WTC11 (cell line): ENCODE measurements at regions not wholly inside any gene's neighbourhood (a gene's known extent, or its start where the extent isn't known, plus 50 kb on each side); places are given as distances from the start of the nearest gene placed in this dataset.

Experiments
- ATAC-seq: fragments of 200-7000 bp; cut with Tn5 transposase; 2 replicates; pipeline ENCODE4 v1.10.0; 2021; ENCODE audit warnings: mild to moderate bottlenecking, moderate library complexity
- CTCF ChIA-PET: fragments of 300-600 bp; sonication (Branson Sonifier 250); formaldehyde crosslinking; loops from one replicate; lab custom pipeline; 2021; ENCODE audit warnings: antibody characterized with exemption; lab: Charles Lee
- POLR2A ChIA-PET: fragments of 350-600 bp; sonication (Branson Sonifier 250); formaldehyde crosslinking; loops from one replicate; lab custom pipeline; 2021; ENCODE audit warnings: antibody characterized with exemption; lab: Charles Lee
- DNase-seq: peaks from one replicate; pipeline ENCODE4 v3.0.0; 2021; ENCODE audit warnings: low spot score
- H3K27ac Mint-ChIP-seq: 2 replicates; pipeline ENCODE4 v1.8.0; 2021; ENCODE audit warnings: mixed read lengths
- H3K27me3 Mint-ChIP-seq: 2 replicates; pipeline ENCODE4 v1.8.0; 2021; ENCODE audit warnings: low read depth, mild to moderate bottlenecking, moderate library complexity, mixed read lengths
- H3K36me3 Mint-ChIP-seq: 2 replicates; pipeline ENCODE4 v1.8.0; 2021; ENCODE audit warnings: mixed read lengths
- H3K4me1 Mint-ChIP-seq: 2 replicates; pipeline ENCODE4 v1.8.0; 2022; ENCODE audit warnings: mixed read lengths
- H3K4me3 Mint-ChIP-seq: 2 replicates; pipeline ENCODE4 v1.8.0; 2021; ENCODE audit warnings: mild to moderate bottlenecking, moderate library complexity, mixed read lengths
- H3K9me3 Mint-ChIP-seq: 2 replicates; pipeline ENCODE4 v1.8.0; 2021; ENCODE audit warnings: mixed read lengths
- CBFB ChIP-seq: sonication (generic); formaldehyde crosslinking; IDR thresholded peaks from 2 replicates; pipeline ENCODE4 v1.8.1; 2022; ENCODE audit warnings: mild to moderate bottlenecking, low read depth, missing genetic modification reagents
- KAT7 ChIP-seq: sonication (generic); formaldehyde crosslinking; IDR thresholded peaks from 2 replicates; pipeline ENCODE4 v1.8.1; 2023; ENCODE audit warnings: missing genetic modification reagents, mild to moderate bottlenecking, borderline replicate concordance
- NFATC4 ChIP-seq: fragments of 250-450 bp; sonication (Bioruptor Pico); IDR thresholded peaks from 2 replicates; pipeline ENCODE4 v1.9.0; 2021; ENCODE audit warnings: mild to moderate bottlenecking
- NFE2L1 ChIP-seq: sonication (generic); formaldehyde crosslinking; IDR thresholded peaks from 2 replicates; pipeline ENCODE4 v1.8.1; 2023; ENCODE audit warnings: missing genetic modification reagents
- PRRX2 ChIP-seq: fragments of 250-450 bp; sonication (Bioruptor Pico); IDR thresholded peaks from 2 replicates; pipeline ENCODE4 v1.8.0; 2021; ENCODE audit warnings: mild to moderate bottlenecking
- TP53 ChIP-seq: sonication (generic); formaldehyde crosslinking; IDR thresholded peaks from 2 replicates; pipeline ENCODE4 v1.8.1; 2023; ENCODE audit warnings: mild to moderate bottlenecking, missing genetic modification reagents
- ZBTB21 ChIP-seq: sonication (generic); formaldehyde crosslinking; IDR thresholded peaks from 2 replicates; pipeline ENCODE4 v1.8.1; 2023; ENCODE audit warnings: mild to moderate bottlenecking, missing genetic modification reagents, borderline replicate concordance
- TF ChIP-seq, protein P1 (sequence below): sonication (generic); formaldehyde crosslinking; IDR thresholded peaks from 2 replicates; pipeline ENCODE4 v1.8.0; 2023; ENCODE audit warnings: missing genetic modification reagents, mild to moderate bottlenecking, borderline replicate concordance
- TF ChIP-seq, protein P2 (sequence below): fragments of 250-450 bp; sonication (Bioruptor Pico); conservative IDR thresholded peaks from 2 replicates; pipeline ENCODE4 v1.9.0; 2021; ENCODE audit warnings: mild to moderate bottlenecking
- TF ChIP-seq, protein P3 (sequence below): sonication (generic); formaldehyde crosslinking; IDR thresholded peaks from 2 replicates; pipeline ENCODE4 v1.8.1; 2022; ENCODE audit warnings: low read depth, mild to moderate bottlenecking, moderate library complexity, missing genetic modification reagents, borderline replicate concordance
- TF ChIP-seq, protein P4 (sequence below): sonication (generic); formaldehyde crosslinking; IDR thresholded peaks from 2 replicates; pipeline ENCODE4 v1.8.1; 2023; ENCODE audit warnings: mild to moderate bottlenecking, missing genetic modification reagents, borderline replicate concordance
- TF ChIP-seq, protein P5 (sequence below): sonication (generic); formaldehyde crosslinking; IDR thresholded peaks from 2 replicates; pipeline ENCODE4 v1.8.0; 2022; ENCODE audit warnings: mild to moderate bottlenecking, missing genetic modification reagents
- TF ChIP-seq, protein P6 (sequence below): fragments of 250-450 bp; sonication (Bioruptor Pico); IDR thresholded peaks from 2 replicates; pipeline ENCODE4 v2.1.2; 2022; ENCODE audit warnings: mild to moderate bottlenecking, moderate library complexity
- TF ChIP-seq, protein P7 (sequence below): sonication (generic); formaldehyde crosslinking; IDR thresholded peaks from 2 replicates; pipeline ENCODE4 v1.8.1; 2022; ENCODE audit warnings: missing genetic modification reagents, borderline replicate concordance
- TF ChIP-seq, protein P8 (sequence below): sonication (generic); formaldehyde crosslinking; IDR thresholded peaks from 2 replicates; pipeline ENCODE4 v1.8.0; 2022; ENCODE audit warnings: mild to moderate bottlenecking, missing genetic modification reagents

DNA sequence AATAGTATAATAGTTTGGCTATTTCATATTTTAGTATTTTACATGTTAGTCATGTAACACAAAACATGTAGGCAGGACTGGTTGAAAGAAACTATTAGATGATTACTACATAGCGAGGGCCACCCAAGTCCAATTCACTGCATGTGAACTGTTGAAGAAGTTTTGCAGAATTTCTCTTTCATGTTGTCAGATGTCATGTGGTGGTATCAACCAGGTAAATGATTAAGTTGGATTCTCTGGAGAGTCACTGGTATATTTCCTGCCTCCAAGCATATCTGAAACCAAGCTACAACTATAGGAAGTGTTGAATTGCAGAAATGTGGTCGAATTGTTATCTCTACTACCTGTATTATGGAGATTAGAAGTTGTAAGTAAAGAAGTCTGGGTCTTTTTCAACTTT, 137.8 kb upstream of the DPYD start:
- H3K36me3 Mint-ChIP-seq: no peaks in the 10 kb centered on the region
- CTCF ChIA-PET: no interaction called here

More for the DNA sequence above, 137.8 kb upstream of the DPYD start:
- no peaks in the 10 kb centered on the region for H3K9me3 Mint-ChIP-seq
- peaks cover 12% of the 10 kb centered on the region for H3K4me1 Mint-ChIP-seq
- TF ChIP-seq CBFB (CRISPR knock-in tag): no peak
- TF ChIP-seq, protein P1, sequence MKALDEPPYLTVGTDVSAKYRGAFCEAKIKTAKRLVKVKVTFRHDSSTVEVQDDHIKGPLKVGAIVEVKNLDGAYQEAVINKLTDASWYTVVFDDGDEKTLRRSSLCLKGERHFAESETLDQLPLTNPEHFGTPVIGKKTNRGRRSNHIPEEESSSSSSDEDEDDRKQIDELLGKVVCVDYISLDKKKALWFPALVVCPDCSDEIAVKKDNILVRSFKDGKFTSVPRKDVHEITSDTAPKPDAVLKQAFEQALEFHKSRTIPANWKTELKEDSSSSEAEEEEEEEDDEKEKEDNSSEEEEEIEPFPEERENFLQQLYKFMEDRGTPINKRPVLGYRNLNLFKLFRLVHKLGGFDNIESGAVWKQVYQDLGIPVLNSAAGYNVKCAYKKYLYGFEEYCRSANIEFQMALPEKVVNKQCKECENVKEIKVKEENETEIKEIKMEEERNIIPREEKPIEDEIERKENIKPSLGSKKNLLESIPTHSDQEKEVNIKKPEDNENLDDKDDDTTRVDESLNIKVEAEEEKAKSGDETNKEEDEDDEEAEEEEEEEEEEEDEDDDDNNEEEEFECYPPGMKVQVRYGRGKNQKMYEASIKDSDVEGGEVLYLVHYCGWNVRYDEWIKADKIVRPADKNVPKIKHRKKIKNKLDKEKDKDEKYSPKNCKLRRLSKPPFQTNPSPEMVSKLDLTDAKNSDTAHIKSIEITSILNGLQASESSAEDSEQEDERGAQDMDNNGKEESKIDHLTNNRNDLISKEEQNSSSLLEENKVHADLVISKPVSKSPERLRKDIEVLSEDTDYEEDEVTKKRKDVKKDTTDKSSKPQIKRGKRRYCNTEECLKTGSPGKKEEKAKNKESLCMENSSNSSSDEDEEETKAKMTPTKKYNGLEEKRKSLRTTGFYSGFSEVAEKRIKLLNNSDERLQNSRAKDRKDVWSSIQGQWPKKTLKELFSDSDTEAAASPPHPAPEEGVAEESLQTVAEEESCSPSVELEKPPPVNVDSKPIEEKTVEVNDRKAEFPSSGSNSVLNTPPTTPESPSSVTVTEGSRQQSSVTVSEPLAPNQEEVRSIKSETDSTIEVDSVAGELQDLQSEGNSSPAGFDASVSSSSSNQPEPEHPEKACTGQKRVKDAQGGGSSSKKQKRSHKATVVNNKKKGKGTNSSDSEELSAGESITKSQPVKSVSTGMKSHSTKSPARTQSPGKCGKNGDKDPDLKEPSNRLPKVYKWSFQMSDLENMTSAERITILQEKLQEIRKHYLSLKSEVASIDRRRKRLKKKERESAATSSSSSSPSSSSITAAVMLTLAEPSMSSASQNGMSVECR (CRISPR knock-in tag): no peak
- no peak for TF ChIP-seq KAT7 (CRISPR knock-in tag)
- TF ChIP-seq, protein P2, sequence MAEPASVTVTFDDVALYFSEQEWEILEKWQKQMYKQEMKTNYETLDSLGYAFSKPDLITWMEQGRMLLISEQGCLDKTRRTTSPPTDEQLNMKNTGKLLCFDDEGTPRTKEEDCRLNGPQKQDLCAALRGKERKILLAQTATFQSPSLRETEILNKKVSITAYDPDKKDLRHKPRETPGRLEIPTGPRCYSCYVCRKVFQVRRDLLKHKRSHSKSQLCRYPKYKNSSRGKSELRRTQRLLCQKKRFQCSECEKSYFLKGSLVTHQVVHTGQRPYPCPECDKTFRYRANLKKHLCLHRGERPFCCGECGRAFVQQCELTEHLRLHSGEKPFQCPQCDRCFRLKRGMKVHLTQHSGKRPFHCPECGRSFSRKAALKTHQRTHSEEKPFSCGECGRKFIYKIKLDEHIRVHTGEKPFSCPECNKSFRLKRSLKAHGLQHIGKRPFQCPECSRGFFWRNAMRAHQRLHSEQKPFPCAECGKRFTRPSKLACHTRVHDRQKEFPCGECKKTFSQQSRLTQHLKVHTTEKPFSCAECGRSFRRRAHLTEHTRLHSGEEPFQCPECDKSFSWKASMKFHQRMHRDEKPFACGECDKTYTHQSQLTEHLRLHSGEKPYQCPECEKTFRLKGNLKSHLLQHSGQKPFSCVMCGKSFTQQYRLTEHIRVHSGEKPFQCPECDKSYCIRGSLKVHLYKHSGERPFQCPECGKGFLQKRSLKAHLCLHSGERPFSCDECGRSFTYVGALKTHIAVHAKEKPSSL (CRISPR knock-in tag): no peak
- TF ChIP-seq, protein P3, sequence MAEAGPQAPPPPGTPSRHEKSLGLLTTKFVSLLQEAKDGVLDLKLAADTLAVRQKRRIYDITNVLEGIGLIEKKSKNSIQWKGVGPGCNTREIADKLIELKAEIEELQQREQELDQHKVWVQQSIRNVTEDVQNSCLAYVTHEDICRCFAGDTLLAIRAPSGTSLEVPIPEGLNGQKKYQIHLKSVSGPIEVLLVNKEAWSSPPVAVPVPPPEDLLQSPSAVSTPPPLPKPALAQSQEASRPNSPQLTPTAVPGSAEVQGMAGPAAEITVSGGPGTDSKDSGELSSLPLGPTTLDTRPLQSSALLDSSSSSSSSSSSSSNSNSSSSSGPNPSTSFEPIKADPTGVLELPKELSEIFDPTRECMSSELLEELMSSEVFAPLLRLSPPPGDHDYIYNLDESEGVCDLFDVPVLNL (CRISPR knock-in tag): no peak
- no peak for TF ChIP-seq PRRX2 (CRISPR knock-in tag)
- TF ChIP-seq, protein P4, sequence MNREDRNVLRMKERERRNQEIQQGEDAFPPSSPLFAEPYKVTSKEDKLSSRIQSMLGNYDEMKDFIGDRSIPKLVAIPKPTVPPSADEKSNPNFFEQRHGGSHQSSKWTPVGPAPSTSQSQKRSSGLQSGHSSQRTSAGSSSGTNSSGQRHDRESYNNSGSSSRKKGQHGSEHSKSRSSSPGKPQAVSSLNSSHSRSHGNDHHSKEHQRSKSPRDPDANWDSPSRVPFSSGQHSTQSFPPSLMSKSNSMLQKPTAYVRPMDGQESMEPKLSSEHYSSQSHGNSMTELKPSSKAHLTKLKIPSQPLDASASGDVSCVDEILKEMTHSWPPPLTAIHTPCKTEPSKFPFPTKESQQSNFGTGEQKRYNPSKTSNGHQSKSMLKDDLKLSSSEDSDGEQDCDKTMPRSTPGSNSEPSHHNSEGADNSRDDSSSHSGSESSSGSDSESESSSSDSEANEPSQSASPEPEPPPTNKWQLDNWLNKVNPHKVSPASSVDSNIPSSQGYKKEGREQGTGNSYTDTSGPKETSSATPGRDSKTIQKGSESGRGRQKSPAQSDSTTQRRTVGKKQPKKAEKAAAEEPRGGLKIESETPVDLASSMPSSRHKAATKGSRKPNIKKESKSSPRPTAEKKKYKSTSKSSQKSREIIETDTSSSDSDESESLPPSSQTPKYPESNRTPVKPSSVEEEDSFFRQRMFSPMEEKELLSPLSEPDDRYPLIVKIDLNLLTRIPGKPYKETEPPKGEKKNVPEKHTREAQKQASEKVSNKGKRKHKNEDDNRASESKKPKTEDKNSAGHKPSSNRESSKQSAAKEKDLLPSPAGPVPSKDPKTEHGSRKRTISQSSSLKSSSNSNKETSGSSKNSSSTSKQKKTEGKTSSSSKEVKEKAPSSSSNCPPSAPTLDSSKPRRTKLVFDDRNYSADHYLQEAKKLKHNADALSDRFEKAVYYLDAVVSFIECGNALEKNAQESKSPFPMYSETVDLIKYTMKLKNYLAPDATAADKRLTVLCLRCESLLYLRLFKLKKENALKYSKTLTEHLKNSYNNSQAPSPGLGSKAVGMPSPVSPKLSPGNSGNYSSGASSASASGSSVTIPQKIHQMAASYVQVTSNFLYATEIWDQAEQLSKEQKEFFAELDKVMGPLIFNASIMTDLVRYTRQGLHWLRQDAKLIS (CRISPR knock-in tag): no peak
- TF ChIP-seq, protein P5, sequence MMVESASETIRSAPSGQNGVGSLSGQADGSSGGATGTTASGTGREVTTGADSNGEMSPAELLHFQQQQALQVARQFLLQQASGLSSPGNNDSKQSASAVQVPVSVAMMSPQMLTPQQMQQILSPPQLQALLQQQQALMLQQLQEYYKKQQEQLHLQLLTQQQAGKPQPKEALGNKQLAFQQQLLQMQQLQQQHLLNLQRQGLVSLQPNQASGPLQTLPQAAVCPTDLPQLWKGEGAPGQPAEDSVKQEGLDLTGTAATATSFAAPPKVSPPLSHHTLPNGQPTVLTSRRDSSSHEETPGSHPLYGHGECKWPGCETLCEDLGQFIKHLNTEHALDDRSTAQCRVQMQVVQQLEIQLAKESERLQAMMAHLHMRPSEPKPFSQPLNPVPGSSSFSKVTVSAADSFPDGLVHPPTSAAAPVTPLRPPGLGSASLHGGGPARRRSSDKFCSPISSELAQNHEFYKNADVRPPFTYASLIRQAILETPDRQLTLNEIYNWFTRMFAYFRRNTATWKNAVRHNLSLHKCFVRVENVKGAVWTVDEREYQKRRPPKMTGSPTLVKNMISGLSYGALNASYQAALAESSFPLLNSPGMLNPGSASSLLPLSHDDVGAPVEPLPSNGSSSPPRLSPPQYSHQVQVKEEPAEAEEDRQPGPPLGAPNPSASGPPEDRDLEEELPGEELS (CRISPR knock-in tag): no peak
- TF ChIP-seq, protein P6, sequence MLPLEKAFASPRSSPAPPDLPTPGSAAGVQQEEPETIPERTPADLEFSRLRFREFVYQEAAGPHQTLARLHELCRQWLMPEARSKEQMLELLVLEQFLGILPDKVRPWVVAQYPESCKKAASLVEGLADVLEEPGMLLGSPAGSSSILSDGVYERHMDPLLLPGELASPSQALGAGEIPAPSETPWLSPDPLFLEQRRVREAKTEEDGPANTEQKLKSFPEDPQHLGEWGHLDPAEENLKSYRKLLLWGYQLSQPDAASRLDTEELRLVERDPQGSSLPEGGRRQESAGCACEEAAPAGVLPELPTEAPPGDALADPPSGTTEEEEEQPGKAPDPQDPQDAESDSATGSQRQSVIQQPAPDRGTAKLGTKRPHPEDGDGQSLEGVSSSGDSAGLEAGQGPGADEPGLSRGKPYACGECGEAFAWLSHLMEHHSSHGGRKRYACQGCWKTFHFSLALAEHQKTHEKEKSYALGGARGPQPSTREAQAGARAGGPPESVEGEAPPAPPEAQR (CRISPR knock-in tag): no peak
- TF ChIP-seq, protein P7, sequence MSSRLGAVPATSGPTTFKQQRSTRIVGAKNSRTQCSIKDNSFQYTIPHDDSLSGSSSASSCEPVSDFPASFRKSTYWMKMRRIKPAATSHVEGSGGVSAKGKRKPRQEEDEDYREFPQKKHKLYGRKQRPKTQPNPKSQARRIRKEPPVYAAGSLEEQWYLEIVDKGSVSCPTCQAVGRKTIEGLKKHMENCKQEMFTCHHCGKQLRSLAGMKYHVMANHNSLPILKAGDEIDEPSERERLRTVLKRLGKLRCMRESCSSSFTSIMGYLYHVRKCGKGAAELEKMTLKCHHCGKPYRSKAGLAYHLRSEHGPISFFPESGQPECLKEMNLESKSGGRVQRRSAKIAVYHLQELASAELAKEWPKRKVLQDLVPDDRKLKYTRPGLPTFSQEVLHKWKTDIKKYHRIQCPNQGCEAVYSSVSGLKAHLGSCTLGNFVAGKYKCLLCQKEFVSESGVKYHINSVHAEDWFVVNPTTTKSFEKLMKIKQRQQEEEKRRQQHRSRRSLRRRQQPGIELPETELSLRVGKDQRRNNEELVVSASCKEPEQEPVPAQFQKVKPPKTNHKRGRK (CRISPR knock-in tag): no peak
- TF ChIP-seq, protein P8, sequence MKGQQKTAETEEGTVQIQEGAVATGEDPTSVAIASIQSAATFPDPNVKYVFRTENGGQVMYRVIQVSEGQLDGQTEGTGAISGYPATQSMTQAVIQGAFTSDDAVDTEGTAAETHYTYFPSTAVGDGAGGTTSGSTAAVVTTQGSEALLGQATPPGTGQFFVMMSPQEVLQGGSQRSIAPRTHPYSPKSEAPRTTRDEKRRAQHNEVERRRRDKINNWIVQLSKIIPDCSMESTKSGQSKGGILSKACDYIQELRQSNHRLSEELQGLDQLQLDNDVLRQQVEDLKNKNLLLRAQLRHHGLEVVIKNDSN: no peak
- TF ChIP-seq TP53 (CRISPR knock-in tag): no peak
- no peak for TF ChIP-seq ZBTB21 (CRISPR knock-in tag)
- TF ChIP-seq NFATC4 (CRISPR knock-in tag): no peak
- TF ChIP-seq NFE2L1 (CRISPR knock-in tag): no peak
- H3K4me3 Mint-ChIP-seq: no peak overlapping the region
- POLR2A ChIA-PET: no interaction called here
- no peak for ATAC-seq
- DNase-seq: no peak
- H3K27ac Mint-ChIP-seq: no peak overlapping the region
- H3K27me3 Mint-ChIP-seq: peaks cover 10% of the 10 kb centered on the region
